H9 (cell line): ENCODE measurements at regions not wholly inside any gene's neighbourhood (a gene's known extent, or its start where the extent isn't known, plus 50 kb on each side); places are given as distances from the start of the nearest gene placed in this dataset.

Experiments used
- DNase-seq: peaks from one replicate; pipeline ENCODE4 v3.0.0-alpha.2; 2017
- H2AFZ ChIP-seq: one replicate; pipeline ENCODE4 v1.6.1; 2013; ENCODE audit warnings: mild to moderate bottlenecking, low read length, control low read depth, moderate library complexity
- H2AK5ac ChIP-seq: 2 replicates; pipeline ENCODE4 v1.6.1; 2013; ENCODE audit warnings: low read length, control low read depth, mixed read lengths; ENCODE audit not compliant: insufficient read length
- H2BK120ac ChIP-seq: one replicate; pipeline ENCODE4 v1.6.1; 2013; ENCODE audit warnings: low read depth, mild to moderate bottlenecking, low read length, control low read depth, inconsistent platforms; ENCODE audit not compliant: poor library complexity, severe bottlenecking
- H2BK12ac ChIP-seq: 2 replicates; pipeline ENCODE4 v1.6.1; 2013; ENCODE audit warnings: low read length, control low read depth, mixed read lengths, low read depth; ENCODE audit not compliant: insufficient read length
- H2BK15ac ChIP-seq: 2 replicates; pipeline ENCODE4 v1.6.1; 2013; ENCODE audit warnings: low read depth, low read length, control low read depth
- H2BK20ac ChIP-seq: one replicate; pipeline ENCODE4 v1.6.1; 2013; ENCODE audit warnings: low read depth, mild to moderate bottlenecking, low read length, control low read depth, inconsistent platforms; ENCODE audit not compliant: poor library complexity, severe bottlenecking
- H2BK5ac ChIP-seq: 2 replicates; pipeline ENCODE4 v1.6.1; 2013; ENCODE audit warnings: low read length, control low read depth, mixed read lengths; ENCODE audit not compliant: insufficient read length
- H3K14ac ChIP-seq: 2 replicates; pipeline ENCODE4 v1.6.1; 2013; ENCODE audit warnings: low read length, control low read depth; ENCODE audit not compliant: insufficient read depth
- H3K18ac ChIP-seq: 2 replicates; pipeline ENCODE4 v1.6.1; 2013; ENCODE audit warnings: low read depth, mild to moderate bottlenecking, mixed read lengths, low read length, control low read depth; ENCODE audit not compliant: insufficient read length
- H3K23ac ChIP-seq: 2 replicates; pipeline ENCODE4 v1.6.1; 2013; ENCODE audit warnings: low read length, control low read depth, mixed read lengths, low read depth; ENCODE audit not compliant: insufficient read length
- H3K23me2 ChIP-seq: 2 replicates; pipeline ENCODE4 v1.6.1; 2013; ENCODE audit warnings: low read depth, mild to moderate bottlenecking, mixed read lengths, low read length, control low read depth; ENCODE audit not compliant: insufficient read length, poor library complexity, severe bottlenecking
- H3K27ac ChIP-seq: 2 replicates; pipeline ENCODE4 v1.5.1; 2013; ENCODE audit warnings: low read length, control low read depth, mixed read lengths, low read depth; ENCODE audit not compliant: insufficient read length
- H3K27me3 ChIP-seq: 2 replicates; pipeline ENCODE4 v1.6.1; 2013; ENCODE audit warnings: low read length, control low read depth, inconsistent platforms; ENCODE audit not compliant: insufficient read depth
- H3K4ac ChIP-seq: 2 replicates; pipeline ENCODE4 v1.6.1; 2013; ENCODE audit warnings: low read depth, mild to moderate bottlenecking, control low read depth, inconsistent platforms, low read length, moderate library complexity
- H3K4me1 ChIP-seq: 2 replicates; pipeline ENCODE4 v1.6.1; 2013; ENCODE audit warnings: low read length, control low read depth, inconsistent platforms; ENCODE audit not compliant: insufficient read depth
- H3K4me2 ChIP-seq: 2 replicates; pipeline ENCODE4 v1.6.1; 2013; ENCODE audit warnings: low read length, control low read depth, mixed read lengths; ENCODE audit not compliant: insufficient read length, insufficient read depth
- H3K56ac ChIP-seq: 2 replicates; pipeline ENCODE4 v1.6.1; 2013; ENCODE audit warnings: low read depth, mild to moderate bottlenecking, mixed read lengths, low read length, control low read depth; ENCODE audit not compliant: insufficient read length
- H3K79me1 ChIP-seq: 2 replicates; pipeline ENCODE4 v1.6.1; 2013; ENCODE audit warnings: low read depth, mild to moderate bottlenecking, moderate library complexity, low read length, control low read depth, inconsistent platforms; ENCODE audit not compliant: insufficient read depth, poor library complexity, severe bottlenecking
- H3K79me2 ChIP-seq: 2 replicates; pipeline ENCODE4 v1.6.1; 2013; ENCODE audit warnings: low read length, control low read depth, inconsistent platforms; ENCODE audit not compliant: insufficient read depth
- H3K9ac ChIP-seq: 2 replicates; pipeline ENCODE4 v1.6.1; 2013; ENCODE audit warnings: low read length, control low read depth, mixed read lengths; ENCODE audit not compliant: insufficient read length; ENCODE audit errors: extremely low read depth
- H3K9me3 ChIP-seq: one replicate; pipeline ENCODE4 v1.6.1; 2013; ENCODE audit warnings: low read depth, low read length, inconsistent platforms; ENCODE audit not compliant: control insufficient read depth
- H3T11ph ChIP-seq: one replicate; pipeline ENCODE4 v1.6.1; 2013; ENCODE audit warnings: mild to moderate bottlenecking, low read length, control low read depth, inconsistent platforms
- H4K20me1 ChIP-seq: one replicate; pipeline ENCODE4 v1.6.1; 2013; ENCODE audit not compliant: control insufficient read depth, insufficient read length, insufficient read depth
- H4K5ac ChIP-seq: 2 replicates; pipeline ENCODE4 v1.6.1; 2013; ENCODE audit warnings: low read depth, mild to moderate bottlenecking, mixed read lengths, low read length, control low read depth; ENCODE audit not compliant: insufficient read length
- H4K8ac ChIP-seq: replicated peaks from 2 replicates; pipeline ENCODE4 v1.6.1; 2013; ENCODE audit warnings: low read length, control low read depth, mixed read lengths, low read depth; ENCODE audit not compliant: insufficient read length
- H4K91ac ChIP-seq: 2 replicates; pipeline ENCODE4 v1.6.1; 2013; ENCODE audit warnings: low read depth, mild to moderate bottlenecking, moderate library complexity, mixed read lengths, low read length, control low read depth; ENCODE audit not compliant: insufficient read length
- H3K27ac Mint-ChIP-seq, 3 experiments: 2 replicates in 2 of 3; 3 replicates in 1 of 3; pipeline ENCODE4 v1.8.0; 2020 to 2021; ENCODE audit warnings: mixed read lengths in 3 of 3, mild to moderate bottlenecking in 1 of 3, moderate library complexity in 1 of 3
- H3K27me3 Mint-ChIP-seq: 2 replicates; pipeline ENCODE4 v1.8.0; 2021; ENCODE audit warnings: low read depth, mild to moderate bottlenecking, moderate library complexity, mixed read lengths
- H3K36me3 Mint-ChIP-seq, 3 experiments: 2 replicates in 2 of 3; 3 replicates in 1 of 3; pipeline ENCODE4 v1.8.0; 2020 to 2021; ENCODE audit warnings: low read depth in 3 of 3, mixed read lengths in 3 of 3; ENCODE audit not compliant: insufficient read depth in 1 of 3
- H3K4me1 Mint-ChIP-seq, 2 experiments: 2 replicates each; pipeline ENCODE4 v1.8.0; 2020; ENCODE audit warnings: mixed read lengths in 2 of 2
- H3K4me3 Mint-ChIP-seq, 2 experiments: 2 replicates in 1 of 2; 3 replicates in 1 of 2; pipeline ENCODE4 v1.8.0; 2020 to 2021; ENCODE audit warnings: mild to moderate bottlenecking in 2 of 2, mixed read lengths in 2 of 2, moderate library complexity in 1 of 2
- H3K9me3 Mint-ChIP-seq, 2 experiments: 2 replicates in 1 of 2; 3 replicates in 1 of 2; pipeline ENCODE4 v1.8.0; 2020; ENCODE audit warnings: mild to moderate bottlenecking in 2 of 2, mixed read lengths in 2 of 2, moderate library complexity in 1 of 2
- CTCF ChIP-seq: fragments of 200-600 bp; sonication (generic); conservative IDR thresholded peaks from 3 replicates; pipeline ENCODE4 v1.8.0; 2021; ENCODE audit warnings: antibody characterized with exemption, mild to moderate bottlenecking
- WGBS: extraction: QIAGEN DNeasy Blood & Tissue Kit; methylation state at CpG from one replicate; pipeline ENCODE4 v1.1.7; 2013; ENCODE audit warnings: missing lambda C conversion rate, low lambda C conversion rate, mixed read lengths; ENCODE audit not compliant: insufficient read length; ENCODE audit errors: extremely low coverage; 5-methylcytosine and 5-hydroxymethylcytosine counted together

GRCh38 chr5:77907786-77908185 lies 131.6 kb upstream of the TBCA start:
- WGBS = no CpG with 5 or more reads among the region's 2 CpGs
- H3K27me3 Mint-ChIP-seq = peaks cover 33% of the 10 kb centered on the region
- Histone ChIP-seq H2BK20ac (no peak overlapping the region), H3K23me2 (no peaks in the 10 kb centered on the region), H2BK12ac (no peak overlapping the region), H3K4me1 (no peaks in the 10 kb centered on the region), H4K8ac (no peak overlapping the region), H3K79me1 (no peaks in the 10 kb centered on the region), H3K14ac (no peak overlapping the region), H3K27me3 (no peaks in the 10 kb centered on the region), H3K9me3 (no peaks in the 10 kb centered on the region), H3K56ac (no peak overlapping the region), H3K27ac (no peak overlapping the region), H3K4me2 (no peak overlapping the region), H3K79me2 (no peaks in the 10 kb centered on the region), H3K4ac (no peak overlapping the region), H4K5ac (no peak overlapping the region), H4K91ac (no peak overlapping the region), H2BK5ac (no peak overlapping the region), H2AK5ac (no peak overlapping the region), H3K9ac (no peak overlapping the region), H2AFZ (no peak overlapping the region), H2BK15ac (no peak overlapping the region), H3T11ph (no peak overlapping the region), H3K23ac (no peak overlapping the region), H3K18ac (no peak overlapping the region), H4K20me1 (no peaks in the 10 kb centered on the region), H2BK120ac (no peak overlapping the region)
- DNase-seq = no peak
- no peak overlapping the region for H3K27ac Mint-ChIP-seq
- no peak overlapping the region for H3K4me3 Mint-ChIP-seq
- H3K4me1 Mint-ChIP-seq = peaks cover 26 to 40% of the 10 kb centered on the region in 2 experiments
- TF ChIP-seq CTCF = no peak
- no peaks in the 10 kb centered on the region for H3K36me3 Mint-ChIP-seq
- H3K9me3 Mint-ChIP-seq = no peaks in the 10 kb centered on the region
